COR-L47 (cell line): ENCODE measurements at regions not wholly inside any gene's neighbourhood (a gene's known extent, or its start where the extent isn't known, plus 50 kb on each side); places are given as distances from the start of the nearest gene placed in this dataset.
A peak's percentile ranks its signal among the peaks of the same experiment; 100 is the strongest.

Experiments used
- DNase-seq: peaks from one replicate; lab custom pipeline; 2025; lab: John Stamatoyannopoulos, UW

DNA sequence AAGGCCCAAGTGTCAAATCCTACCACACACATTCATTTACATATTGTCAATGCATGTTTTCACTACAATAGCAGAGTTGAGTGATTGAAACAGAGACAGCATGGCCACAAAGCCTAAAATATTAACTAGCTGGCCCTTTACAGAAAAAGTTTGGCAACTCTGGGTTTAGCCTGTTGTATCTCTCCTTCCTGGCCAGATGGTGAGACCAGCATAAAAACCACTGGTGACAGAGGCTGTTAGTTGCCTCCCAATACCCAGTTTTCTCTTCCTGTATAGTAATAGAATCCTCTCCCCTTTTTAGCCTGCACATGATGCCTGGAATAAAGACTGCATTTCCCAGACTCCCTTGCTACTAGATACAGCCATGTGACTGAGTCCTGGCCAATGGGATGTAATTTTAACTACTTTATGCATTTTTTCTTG is 100.0 kb upstream of the TAB2 start:
- no peak for DNase-seq

DNA sequence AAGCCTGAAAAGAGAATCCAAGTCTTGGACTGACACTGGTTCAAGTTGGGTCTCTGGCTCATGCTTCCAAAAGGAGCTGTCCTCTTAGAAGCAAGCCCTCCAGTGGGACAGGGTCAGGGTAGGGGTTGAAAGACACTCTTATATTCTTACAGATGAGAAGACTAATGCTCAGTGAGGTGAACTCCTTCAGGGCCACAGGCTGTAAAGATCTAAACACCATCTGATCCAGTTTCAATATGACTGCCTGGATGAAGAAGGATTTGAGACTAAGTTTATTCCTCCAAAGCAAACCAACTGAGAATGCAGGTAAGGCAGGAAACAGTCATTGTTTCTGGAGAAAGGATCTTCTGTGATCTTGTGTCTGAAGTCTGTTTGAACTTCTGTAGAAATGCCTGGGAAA is 99.0 kb upstream of the TAB2 start:
- DNase-seq = no peak

DNA sequence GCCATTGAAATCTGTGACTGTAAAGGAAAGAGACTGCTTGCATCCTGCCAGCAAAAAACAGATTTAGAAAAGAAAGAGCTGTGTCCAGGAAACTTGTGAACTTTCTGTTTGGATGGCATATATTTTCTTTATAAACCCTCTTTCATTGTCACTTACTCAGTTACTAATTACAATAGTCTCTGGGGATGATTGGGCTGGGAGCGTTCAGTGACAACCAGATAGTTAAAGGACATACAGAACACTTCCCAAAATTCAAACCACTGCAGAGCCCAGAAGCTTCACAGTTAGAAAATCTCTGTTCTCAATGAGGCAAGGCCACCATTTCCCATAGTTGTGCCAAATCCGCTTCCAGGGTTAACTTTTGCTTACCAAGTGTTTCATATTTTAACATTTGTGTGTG is 98.6 kb upstream of the TAB2 start:
- DNase-seq = no peak

DNA sequence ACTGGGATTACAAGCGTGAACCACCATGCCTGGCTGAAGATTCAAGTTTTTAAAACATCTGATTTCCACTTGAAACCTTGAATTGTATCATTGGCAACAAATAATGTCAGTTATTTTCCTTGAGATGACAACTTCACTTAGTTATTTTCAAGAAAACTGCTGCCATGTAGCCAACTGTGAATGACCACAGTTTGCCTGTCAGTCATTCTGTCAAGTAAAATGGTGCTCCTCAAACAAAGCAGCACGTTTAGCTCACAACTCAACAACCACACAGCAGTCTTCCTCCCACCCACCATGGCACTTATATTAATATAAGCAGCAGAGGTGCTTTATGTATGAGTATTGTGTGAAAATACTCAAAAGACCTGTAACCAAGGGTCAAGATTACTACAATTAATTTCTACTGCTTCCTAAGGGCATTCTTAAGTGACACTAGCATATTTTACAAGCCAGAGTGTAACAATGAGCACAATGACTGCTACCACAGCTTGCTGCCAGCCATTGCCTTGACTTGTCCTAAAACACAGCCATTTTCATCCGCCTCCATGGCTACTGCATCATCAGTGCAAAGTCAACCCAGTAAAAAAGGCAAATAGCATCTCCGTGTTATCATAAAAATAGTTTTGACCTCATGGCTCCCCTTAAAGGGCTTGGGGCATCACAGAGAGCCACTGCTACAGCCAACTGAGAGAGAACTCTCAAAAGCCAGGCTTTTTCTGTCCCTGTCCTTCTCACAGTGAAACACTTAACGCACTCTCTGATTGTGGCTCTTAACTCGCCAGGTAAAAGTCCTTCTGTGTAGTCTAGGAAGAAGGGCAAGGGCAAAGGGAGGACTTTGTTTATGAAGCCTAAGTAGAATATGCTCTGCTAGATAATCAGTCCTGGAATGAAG is 96.4 kb upstream of the TAB2 start:
- DNase-seq = no peak

DNA sequence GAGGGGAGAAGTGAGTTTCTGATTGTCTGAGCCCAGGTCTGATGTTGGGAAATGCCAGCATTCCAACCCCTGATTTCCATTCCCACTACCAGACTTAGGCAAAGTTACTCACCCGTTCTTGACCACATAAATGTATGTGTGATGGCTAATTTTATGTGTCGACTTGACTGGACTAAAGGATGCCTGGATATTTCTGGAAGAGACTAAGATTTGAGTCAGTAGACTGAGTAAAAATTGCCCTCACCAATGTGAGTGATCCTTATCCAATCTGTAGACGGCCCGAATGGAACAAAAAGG is 95.8 kb upstream of the TAB2 start:
- DNase-seq = no peak

DNA sequence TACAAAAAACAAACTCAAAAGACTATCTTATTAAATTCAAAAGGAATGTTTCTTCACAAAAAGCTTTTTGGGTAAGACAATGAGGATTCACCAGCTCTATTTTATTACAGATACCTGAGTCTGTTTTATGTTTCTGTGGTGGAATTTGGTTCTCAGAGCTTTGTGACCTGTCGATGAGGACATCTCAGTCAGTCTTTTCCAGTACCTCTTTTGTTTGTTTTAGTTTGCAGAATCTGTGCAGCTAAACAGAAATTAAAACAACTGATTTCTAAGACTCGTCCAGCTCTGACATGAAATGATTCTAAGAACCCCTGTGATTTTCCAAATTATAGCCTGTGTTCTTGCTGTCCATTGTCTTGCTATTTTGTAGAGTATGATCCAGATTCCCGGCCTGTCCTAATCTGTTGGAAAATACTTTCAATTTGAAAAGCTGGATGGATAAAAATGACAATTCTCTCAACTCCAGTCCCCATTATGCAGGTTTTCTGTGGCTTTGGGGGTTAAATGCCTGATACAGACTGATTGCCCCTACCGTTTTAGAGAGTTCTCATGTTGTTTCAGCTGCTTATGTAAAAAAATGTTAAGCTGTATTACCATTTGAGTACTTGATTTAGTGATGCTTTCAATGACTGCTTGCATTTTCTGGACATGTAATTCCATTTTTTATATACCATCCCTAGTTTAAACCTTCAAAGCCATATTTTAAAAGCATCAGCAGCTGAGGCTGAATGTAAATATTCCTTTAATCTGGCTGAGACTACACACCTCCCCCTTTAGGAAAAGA is 94.2 kb upstream of the TAB2 start:
- DNase-seq = no peak

DNA sequence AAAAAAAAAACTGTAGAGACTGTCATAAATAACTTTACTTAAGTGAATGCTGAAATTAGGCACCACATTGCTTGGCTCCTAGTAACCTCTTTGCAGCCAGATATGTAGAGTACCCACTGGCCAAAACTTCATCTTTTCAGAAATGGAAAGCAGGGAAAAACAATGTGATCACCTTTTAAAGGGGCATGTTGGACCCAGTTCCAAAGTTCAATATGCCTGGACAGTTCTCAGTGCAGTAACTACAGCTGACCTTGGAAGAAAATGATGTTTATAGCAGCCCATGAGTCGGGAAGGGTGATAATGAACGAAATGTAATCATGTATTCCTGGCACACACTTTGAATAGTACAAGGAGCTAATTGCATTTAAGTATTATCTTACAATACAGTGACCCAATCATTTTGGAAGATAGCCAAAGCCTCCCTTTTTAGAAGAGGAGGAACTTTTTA is 93.6 kb upstream of the TAB2 start:
- DNase-seq = peak; percentile 16

DNA sequence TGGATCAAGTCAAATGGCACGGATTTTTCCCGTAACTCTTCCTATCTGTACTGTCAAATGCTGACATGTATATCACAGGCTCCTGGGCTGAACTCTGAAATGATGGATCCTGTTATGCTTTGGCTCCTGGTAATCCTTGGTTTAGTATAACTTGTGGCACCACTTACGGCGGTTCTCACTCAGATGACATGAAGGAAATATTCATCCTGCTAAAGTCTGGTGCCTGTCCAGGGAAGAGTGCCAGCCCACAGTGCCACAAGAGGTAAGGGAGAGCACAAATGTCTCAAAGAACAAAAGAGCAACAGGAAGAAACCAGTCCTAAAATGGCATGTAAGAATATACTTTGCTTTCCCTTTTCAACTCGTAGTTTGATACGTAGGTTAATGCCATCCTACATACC is 93.1 kb upstream of the TAB2 start:
- DNase-seq = no peak

DNA sequence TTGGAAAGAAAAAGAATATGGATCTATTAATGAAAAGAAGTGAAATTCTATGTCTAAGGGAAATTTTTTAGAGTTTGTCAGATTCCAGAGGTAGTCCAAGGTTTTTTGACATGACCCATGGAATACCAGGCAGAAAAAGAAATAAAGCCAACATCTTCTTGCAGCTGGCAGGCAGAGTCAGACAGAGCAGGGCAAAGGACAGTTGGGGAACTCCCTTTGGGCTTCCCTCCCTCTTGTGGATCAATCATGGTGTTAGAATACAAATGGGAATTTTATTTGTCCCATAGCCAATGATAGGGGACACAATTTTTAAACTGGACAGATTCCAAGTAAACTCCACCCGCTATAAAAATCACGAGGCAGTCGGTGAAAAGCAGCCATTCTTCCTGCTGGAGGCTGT is 92.1 kb upstream of the TAB2 start:
- DNase-seq = no peak

DNA sequence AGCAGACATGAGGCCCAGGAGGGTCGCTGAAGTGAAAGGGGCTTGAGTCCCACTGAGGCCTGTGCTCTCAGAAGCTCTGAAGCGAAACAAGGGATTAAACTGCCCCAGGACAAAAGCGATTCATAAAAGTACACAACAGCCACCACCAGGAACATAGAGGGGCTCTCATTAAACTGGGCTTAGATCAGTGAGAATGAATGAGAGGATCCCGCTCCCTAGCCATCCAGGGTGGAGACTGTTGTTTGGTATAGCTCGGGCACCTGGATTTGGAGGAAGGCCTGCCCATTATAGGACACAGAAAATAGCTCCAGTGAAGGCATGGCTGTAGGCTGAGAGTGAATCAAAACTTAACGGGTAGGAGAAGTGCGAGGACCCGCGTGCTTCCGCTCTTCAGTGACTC is 91.6 kb upstream of the TAB2 start:
- DNase-seq = no peak

DNA sequence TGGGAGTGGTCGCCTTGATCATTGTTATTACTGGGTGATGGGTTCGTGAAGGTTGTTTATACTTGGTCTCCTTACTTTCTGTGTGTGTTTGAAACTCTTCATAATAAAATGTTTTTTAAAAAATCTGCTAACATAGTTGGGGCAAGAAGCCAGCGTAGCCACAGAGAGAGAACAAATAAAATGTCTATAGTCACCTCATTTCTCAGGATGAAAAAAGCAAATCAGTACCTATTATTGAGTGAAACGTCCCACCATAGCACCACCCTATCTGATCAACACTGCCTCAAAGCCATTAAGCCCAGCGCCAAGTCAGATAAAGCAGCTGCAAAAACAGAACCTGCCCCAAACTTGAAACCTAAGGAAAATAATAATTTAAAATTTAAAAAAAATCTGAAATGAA is 89.7 kb upstream of the TAB2 start:
- DNase-seq = no peak

DNA sequence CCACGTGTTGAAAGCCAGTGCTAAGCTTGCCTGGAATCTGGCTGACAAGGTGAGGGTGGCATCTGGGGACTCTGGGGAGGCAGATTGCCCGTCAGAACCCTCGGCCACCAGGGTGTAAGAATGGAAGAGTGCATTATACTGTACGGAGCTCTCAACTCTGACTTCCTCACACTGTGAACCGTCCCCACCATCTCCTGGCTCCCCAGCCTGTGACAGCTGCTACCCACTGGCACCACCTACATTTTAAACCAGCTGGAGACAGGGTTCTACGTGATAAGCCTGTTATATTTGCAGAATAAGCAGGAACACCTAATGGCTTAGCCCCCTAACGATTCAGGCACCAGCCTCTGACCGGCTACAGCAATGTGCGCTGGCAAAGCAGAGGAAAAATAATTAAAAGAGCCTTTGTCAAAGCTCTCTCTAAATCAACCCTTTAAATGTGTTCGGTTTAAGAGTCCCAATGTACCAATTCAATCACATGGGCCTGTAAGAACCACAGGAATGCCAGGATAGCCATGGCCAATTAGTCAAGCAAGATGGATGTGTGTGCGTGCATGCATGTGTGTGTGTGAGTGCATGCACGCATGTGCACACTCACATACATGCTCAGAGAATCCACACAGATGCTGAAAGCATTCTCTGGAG is 89.1 kb upstream of the TAB2 start:
- DNase-seq = no peak

DNA sequence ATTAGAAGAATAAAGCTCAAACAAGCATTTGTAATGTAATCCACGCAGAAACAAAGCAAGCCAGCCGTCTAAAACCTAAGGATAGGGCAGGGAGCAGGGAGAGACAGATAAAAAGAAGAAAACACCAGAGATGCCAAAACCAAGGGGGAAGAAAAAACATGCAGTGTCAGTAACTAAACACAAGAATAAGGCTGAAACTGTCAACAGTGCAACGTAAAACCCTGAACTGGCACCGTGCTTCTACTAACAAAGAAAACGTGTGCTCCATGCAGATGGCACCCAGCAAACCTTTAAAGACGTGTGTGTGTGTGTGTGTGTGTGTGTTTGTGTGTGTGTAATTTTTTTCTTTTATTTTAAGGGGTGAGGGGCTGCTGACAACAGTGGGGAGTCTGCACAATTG is 88.4 kb upstream of the TAB2 start:
- DNase-seq = no peak

DNA sequence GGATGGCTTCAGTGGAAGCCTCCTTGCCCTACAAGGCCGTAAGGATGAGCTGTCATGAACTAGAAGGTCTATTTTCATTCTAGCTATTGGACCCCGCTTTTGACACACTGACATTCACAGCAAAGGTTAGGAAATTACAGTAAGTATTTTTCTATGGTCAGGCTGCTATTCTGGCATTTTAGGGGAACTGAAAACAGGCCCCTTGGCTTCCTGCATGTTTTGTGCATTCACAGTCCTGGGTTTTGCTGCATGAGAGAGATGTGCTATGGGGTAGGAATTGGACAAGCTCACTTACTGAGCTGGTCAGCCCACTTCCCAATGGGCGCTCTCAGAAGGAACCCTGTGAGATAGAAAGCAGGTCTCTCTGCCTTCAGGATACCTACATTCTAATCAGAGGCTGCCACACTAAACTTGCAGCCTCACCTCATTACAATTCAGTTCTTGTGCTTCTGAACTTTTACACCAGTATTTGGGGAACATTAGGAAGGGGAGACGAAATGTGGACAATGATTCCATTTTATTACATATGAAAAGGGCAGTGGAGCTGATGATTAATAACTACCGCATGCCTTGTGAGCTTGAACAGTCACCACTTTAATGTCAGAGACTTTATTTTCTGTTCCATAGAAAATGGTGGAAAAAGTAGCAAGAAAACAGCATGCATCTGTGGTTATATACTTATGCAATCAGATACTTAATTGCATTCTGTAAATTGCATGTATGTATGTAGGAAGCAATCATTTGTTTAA is 86.6 kb upstream of the TAB2 start:
- DNase-seq = no peak

DNA sequence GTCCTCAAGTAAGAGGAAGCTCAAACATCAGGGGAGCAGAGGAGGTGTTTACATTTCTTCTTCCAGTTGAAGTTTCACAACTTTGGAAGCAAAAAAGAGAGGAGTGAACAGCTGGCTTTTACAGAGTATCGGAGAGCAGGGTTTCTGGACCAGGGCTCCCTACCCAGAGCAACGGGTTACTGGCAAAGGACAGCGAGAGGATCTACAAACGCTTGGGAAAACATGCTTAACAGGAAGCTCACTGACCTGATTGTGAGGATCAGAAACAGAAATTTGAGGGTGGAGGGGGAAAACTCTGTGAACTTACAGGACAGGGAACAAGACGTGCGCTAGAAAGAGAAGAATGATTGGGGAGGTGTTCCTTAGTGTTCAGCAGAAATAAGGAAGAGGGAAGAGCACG is 85.7 kb upstream of the TAB2 start:
- no peak for DNase-seq

DNA sequence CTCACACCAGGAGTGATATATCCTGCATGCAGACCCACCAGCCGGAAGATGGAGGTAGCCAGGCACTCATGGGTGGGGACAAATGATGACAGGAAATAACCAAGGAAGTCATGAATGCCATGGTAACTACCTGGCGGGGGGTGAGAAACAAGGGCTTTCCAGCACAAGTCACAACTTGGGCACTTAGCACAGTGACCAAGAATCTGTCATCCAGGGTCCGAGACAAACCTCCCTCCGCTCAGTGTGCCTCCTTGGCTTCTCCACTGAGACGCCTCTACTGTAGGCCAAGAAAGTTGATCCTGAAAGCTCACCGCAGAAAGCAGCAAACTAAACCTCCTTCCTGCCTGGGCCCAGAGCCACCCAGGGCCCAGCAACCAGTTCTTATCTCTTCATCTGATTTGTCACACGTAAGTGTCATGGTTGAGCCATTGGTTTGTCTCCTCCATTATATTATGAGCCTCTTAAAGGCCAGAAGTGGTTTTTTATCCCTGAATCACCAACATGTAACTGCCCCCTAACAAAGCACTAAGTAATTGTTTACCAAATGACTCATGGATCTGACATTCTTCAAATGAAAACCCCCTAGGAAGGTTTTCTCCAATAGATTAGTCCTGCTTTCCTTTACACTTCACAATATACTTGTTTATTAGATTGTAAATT is 84.3 kb upstream of the TAB2 start:
- DNase-seq = no peak

DNA sequence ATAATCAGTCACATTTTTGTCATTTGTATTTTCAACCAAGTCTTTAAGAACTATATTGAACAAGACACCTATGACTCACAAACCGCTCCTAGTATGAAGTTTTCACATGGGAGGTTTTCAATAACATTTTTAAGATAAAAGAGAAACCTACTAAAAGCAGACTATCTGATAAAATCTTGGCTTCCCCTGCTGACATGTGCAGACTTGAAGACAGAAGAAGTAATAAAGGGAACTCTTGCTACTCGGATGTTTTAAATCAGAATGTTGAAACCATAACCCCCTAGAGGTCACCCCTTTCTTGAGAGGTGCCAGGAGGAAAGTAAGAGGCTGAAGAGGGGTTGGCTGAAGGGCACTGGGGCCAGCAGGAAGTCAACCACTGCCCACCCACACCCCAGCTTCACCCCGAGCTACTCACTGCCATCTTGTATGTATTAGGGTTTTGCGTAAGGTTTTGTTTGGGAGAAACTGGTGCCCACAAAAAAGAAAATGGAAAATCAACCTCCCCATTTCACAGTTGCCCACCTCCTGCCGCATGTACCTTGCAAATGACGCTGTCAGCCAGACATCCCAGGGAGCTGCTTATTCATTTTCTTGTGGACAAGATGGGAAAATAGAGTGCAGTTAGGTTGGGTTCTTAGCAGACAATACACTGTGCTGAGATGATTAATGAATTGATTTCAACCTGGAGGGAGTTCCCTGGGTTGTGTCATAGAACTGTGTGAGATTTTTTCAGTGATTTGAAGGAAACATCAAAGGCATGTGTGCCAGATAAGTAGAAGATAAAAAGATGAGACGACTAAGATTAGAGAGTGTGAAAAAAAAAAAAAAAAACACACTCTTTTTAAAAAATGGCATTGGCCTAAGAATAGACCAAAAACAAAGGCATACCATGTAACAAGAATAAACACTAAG is 83.2 kb upstream of the TAB2 start:
- DNase-seq = no peak

DNA sequence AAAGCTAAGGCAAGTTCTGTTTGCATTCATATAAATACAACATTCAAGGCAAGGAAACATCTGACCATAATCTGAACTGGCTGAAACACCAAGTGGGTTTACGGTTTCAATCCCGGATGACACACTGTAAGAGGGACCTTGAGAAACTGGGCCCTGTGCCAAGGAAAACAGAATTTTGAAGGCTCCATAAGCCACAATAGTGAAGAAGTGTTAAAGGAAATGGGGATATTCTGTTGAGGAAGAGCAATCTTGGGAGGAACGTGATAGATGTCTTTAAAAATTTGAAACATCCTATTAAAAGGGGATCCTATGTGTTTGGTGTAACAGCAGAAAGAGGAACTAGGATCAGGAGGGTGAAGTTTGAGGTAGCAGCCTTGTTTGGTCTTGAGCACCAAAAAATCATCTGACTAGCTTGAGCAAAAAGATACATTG is 82.4 kb upstream of the TAB2 start:
- peak; percentile 13 for DNase-seq

DNA sequence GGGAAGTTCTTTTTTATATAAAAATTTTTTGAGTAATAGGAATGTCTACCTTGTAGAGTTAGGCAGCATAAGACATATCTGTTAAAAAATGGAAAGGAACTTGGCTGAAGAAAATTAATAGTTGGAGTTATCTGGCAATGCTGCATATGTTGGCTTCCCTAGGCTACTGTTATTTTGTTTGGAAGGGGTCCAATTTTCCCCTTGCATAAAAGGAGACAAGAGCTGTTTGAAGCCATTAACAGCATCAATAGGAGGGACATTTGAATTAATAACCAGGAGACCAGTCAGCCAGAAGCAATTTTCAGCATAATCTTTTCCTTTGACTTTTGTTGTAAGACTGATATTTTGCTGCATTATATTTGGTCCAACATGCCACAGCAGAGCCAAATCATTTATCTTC is 80.9 kb upstream of the TAB2 start:
- DNase-seq = peak; percentile 52

DNA sequence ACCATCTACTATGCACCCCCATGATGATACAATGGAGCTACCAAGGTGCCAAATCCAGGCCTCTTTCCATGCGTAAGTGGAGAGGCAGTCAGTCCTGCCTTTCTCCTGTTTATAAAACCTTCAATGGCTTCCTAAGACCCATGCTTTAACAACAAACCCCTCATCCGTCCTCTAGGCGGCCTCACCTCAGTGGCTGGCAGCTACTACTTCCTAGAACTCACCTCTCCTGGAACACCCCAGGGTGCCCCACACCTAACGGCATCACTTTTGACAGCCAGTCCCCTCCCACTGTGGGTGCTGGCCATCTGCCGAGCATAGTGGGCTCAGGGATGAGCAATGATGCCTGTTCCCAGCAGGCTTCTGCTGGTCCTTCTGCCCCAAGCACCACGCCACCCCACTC is 80.0 kb upstream of the TAB2 start:
- no peak for DNase-seq
